AG10803 (cell line): ENCODE measurements at regions not wholly inside any gene's neighbourhood (a gene's known extent, or its start where the extent isn't known, plus 50 kb on each side); places are given as distances from the start of the nearest gene placed in this dataset.

Source experiments
- DNase-seq: peaks from one replicate; pipeline ENCODE4 v3.0.0; 2010; ENCODE audit warnings: low read depth
- H3K4me3 ChIP-seq: 2 replicates; pipeline ENCODE4 v1.5.1; 2011; ENCODE audit warnings: mild to moderate bottlenecking, low read length, control low read depth
- TF ChIP-seq, protein P1 (sequence below): conservative IDR thresholded peaks from 2 replicates; pipeline ENCODE4 v1.5.1; 2011; ENCODE audit warnings: mild to moderate bottlenecking, low read length, control low read depth, inconsistent platforms

- TF ChIP-seq, protein P1, sequence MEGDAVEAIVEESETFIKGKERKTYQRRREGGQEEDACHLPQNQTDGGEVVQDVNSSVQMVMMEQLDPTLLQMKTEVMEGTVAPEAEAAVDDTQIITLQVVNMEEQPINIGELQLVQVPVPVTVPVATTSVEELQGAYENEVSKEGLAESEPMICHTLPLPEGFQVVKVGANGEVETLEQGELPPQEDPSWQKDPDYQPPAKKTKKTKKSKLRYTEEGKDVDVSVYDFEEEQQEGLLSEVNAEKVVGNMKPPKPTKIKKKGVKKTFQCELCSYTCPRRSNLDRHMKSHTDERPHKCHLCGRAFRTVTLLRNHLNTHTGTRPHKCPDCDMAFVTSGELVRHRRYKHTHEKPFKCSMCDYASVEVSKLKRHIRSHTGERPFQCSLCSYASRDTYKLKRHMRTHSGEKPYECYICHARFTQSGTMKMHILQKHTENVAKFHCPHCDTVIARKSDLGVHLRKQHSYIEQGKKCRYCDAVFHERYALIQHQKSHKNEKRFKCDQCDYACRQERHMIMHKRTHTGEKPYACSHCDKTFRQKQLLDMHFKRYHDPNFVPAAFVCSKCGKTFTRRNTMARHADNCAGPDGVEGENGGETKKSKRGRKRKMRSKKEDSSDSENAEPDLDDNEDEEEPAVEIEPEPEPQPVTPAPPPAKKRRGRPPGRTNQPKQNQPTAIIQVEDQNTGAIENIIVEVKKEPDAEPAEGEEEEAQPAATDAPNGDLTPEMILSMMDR, result no peak
Measured at GRCh38 chr14:85917716-85918115, 387.8 kb downstream of the FLRT2 start.

DNA sequence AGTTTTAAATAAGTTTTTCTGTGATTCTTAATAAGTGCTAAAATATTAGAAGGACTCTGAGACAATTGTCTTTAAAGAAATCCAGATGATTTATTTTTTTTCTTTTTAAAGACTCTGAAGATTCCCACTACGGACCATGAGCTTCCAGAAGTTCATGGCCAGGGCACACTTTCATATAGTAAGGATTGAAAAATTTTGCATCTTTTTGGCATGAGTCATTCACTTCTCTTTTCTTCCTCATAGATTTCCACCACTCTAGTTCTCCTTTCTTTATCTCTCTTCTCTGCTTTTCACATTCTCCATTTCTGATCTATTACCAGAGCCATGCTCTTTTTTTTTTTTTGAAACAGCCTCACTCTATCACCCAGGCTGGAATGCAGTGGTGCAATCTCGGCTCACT lies 385.8 kb downstream of the FLRT2 start:
- DNase-seq, result no peak
- no peak overlapping the region for H3K4me3 ChIP-seq
- TF ChIP-seq, protein P1, result no peak

More at GRCh38 chr14:85917716-85918115, 387.8 kb downstream of the FLRT2 start:
- DNase-seq, result no peak
- no peak overlapping the region for H3K4me3 ChIP-seq

DNA sequence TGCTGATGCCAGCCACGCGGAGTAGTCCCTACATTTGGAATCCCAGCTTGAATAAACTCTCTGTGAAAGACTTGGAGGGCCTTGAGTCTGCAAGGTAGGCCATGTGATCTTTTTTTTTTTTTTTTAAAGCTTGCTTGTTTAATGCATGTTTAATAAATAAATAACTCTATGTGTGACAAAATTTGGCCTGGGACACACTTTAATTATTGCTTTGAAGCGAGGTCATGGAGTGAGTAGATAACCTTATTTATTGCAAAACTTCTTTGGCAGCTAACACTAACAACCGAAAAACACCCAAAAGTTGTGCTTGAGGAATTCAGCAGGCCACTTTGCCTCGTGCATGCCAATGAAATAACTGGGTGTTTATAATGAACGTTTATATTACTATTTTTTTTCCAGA lies 382.2 kb downstream of the FLRT2 start:
- no peak overlapping the region for H3K4me3 ChIP-seq
- no peak for DNase-seq
- TF ChIP-seq, protein P1, result no peak

GRCh38 chr14:85911044-85911443 lies 381.1 kb downstream of the FLRT2 start:
- TF ChIP-seq, protein P1, result no peak
- H3K4me3 ChIP-seq, result no peak overlapping the region
- DNase-seq, result no peak

- TF ChIP-seq, protein P1, result no peak
- no peak overlapping the region for H3K4me3 ChIP-seq
- DNase-seq, result no peak
Measured at GRCh38 chr14:85909581-85909980, 379.6 kb downstream of the FLRT2 start.

- no peak for DNase-seq
- TF ChIP-seq, protein P1, result no peak
- H3K4me3 ChIP-seq, result no peak overlapping the region
Measured at GRCh38 chr14:85907536-85907935, 377.6 kb downstream of the FLRT2 start.

- DNase-seq, result no peak
- H3K4me3 ChIP-seq, result no peak overlapping the region
- TF ChIP-seq, protein P1, result no peak
Measured at GRCh38 chr14:85897808-85898207, 367.9 kb downstream of the FLRT2 start.
